Natural killer cell (primary cell): ENCODE measurements at regions not wholly inside any gene's neighbourhood (a gene's known extent, or its start where the extent isn't known, plus 50 kb on each side); places are given as distances from the start of the nearest gene placed in this dataset.

Source experiments
- ATAC-seq, 3 donors: fragments of 150-1000 bp in 2 of 3; fragments of 200-7000 bp in 1 of 3; cut with Tn5 transposase; 1 replicate in 1 of 3; 2 replicates in 2 of 3; pipeline ENCODE4 v1.10.0; 2021; ENCODE audit warnings: mild to moderate bottlenecking in 2 of 3, moderate library complexity in 2 of 3
- DNase-seq, 2 donors: peaks; one replicate each; pipeline versions ENCODE4 v3.0.0 to v3.0.0-alpha.2; 2013 to 2021; ENCODE audit warnings: mixed read lengths in 1 of 2
- H3K27ac ChIP-seq: one replicate; pipeline ENCODE4 v1.5.1; 2013; ENCODE audit warnings: mild to moderate bottlenecking, low read length
- H3K27me3 ChIP-seq: one replicate; pipeline ENCODE4 v1.6.1; 2013; ENCODE audit warnings: low read length; ENCODE audit not compliant: control insufficient read depth, insufficient read depth
- H3K36me3 ChIP-seq: one replicate; pipeline ENCODE4 v1.6.1; 2013; ENCODE audit warnings: low read length; ENCODE audit not compliant: control insufficient read depth, insufficient read depth
- H3K4me1 ChIP-seq: one replicate; pipeline ENCODE4 v1.6.1; 2013; ENCODE audit warnings: low read length; ENCODE audit not compliant: control insufficient read depth, insufficient read depth
- H3K4me3 ChIP-seq: one replicate; pipeline ENCODE4 v1.5.1; 2013; ENCODE audit warnings: low read length
- H3K9me3 ChIP-seq: one replicate; pipeline ENCODE4 v1.6.1; 2013; ENCODE audit warnings: low read length; ENCODE audit not compliant: control insufficient read depth, insufficient read depth
- H3K27ac Mint-ChIP-seq, 2 donors: one replicate each; pipeline ENCODE4 v1.8.0; 2022; ENCODE audit warnings: mild to moderate bottlenecking in 2 of 2, mixed read lengths in 2 of 2, moderate library complexity in 1 of 2
- H3K27me3 Mint-ChIP-seq, 2 donors: one replicate each; pipeline ENCODE4 v1.8.0; 2022; ENCODE audit warnings: low read depth in 2 of 2, mixed read lengths in 2 of 2
- H3K36me3 Mint-ChIP-seq: one replicate; pipeline ENCODE4 v1.8.0; 2022; ENCODE audit warnings: mixed read lengths
- H3K4me1 Mint-ChIP-seq, 2 donors: one replicate each; pipeline ENCODE4 v1.8.0; 2022; ENCODE audit warnings: mixed read lengths in 2 of 2
- H3K4me3 Mint-ChIP-seq: one replicate; pipeline ENCODE4 v1.8.0; 2022; ENCODE audit warnings: mild to moderate bottlenecking, moderate library complexity, mixed read lengths
- H3K9me3 Mint-ChIP-seq, 2 donors: one replicate each; pipeline ENCODE4 v1.8.0; 2022; ENCODE audit warnings: mixed read lengths in 2 of 2
- CTCF ChIP-seq: fragments of 200-600 bp; IDR thresholded peaks from one replicate; pipeline ENCODE4 v1.8.0; 2022; ENCODE audit warnings: antibody characterized with exemption
- WGBS: methylation state at CpG from one replicate; pipeline ENCODE4 v1.1.7; 2013; ENCODE audit warnings: missing lambda C conversion rate; ENCODE audit not compliant: insufficient coverage; 5-methylcytosine and 5-hydroxymethylcytosine counted together
- intact Hi-C: fragments of 100-400 bp; cut with micrococcal nuclease; formaldehyde crosslinking; loops from one replicate; pipeline ENCODE4 v1.14.2; 2022

GRCh38 chr22:22050141-22050775, 67.7 kb upstream of the TOP3B start:
- Histone ChIP-seq H3K4me3 (no peak overlapping the region), H3K27ac (no peak overlapping the region), H3K27me3 (no peaks in the 10 kb centered on the region), H3K4me1 (no peaks in the 10 kb centered on the region), H3K9me3 (no peaks in the 10 kb centered on the region), H3K36me3 (no peaks in the 10 kb centered on the region)
- no peaks in the 10 kb centered on the region for H3K4me1 Mint-ChIP-seq
- intact Hi-C loops: no loop called here
- no peak overlapping the region for H3K27ac Mint-ChIP-seq
- H3K9me3 Mint-ChIP-seq: no peaks in the 10 kb centered on the region
- no peak for TF ChIP-seq CTCF
- H3K27me3 Mint-ChIP-seq: peaks cover 24 to 43% of the 10 kb centered on the region in 2 donors
- no peak for DNase-seq
- H3K36me3 Mint-ChIP-seq: no peaks in the 10 kb centered on the region
- no peak overlapping the region for H3K4me3 Mint-ChIP-seq
- ATAC-seq: no peak

- Histone ChIP-seq H3K9me3 (no peaks in the 10 kb centered on the region), H3K36me3 (no peaks in the 10 kb centered on the region), H3K27ac (no peak overlapping the region), H3K4me1 (no peaks in the 10 kb centered on the region), H3K27me3 (no peaks in the 10 kb centered on the region), H3K4me3 (no peak overlapping the region)
- intact Hi-C loops: no loop called here
- no peak for TF ChIP-seq CTCF
- Mint-ChIP-seq H3K27me3 (peaks cover 21 to 37% of the 10 kb centered on the region in 2 donors), H3K9me3 (no peaks in the 10 kb centered on the region), H3K4me3 (no peak overlapping the region), H3K36me3 (no peaks in the 10 kb centered on the region), H3K27ac (no peak overlapping the region), H3K4me1 (no peaks in the 10 kb centered on the region)
- WGBS: no CpG with 5 or more reads among the region's 1 CpG
- ATAC-seq: no peak
- DNase-seq: no peak
These were observed 67.1 kb upstream of the TOP3B start for GRCh38 chr22:22049684-22050083.

GRCh38 chr22:22048981-22049531, 66.5 kb upstream of the TOP3B start:
- no peak for DNase-seq
- no peak for TF ChIP-seq CTCF
- Mint-ChIP-seq H3K4me3 (no peak overlapping the region), H3K9me3 (no peaks in the 10 kb centered on the region), H3K27ac (no peak overlapping the region), H3K4me1 (no peaks in the 10 kb centered on the region), H3K36me3 (no peaks in the 10 kb centered on the region), H3K27me3 (peaks cover 18 to 31% of the 10 kb centered on the region in 2 donors)
- no peak for ATAC-seq
- 59% methylated on average over 2 of the region's 2 CpGs for WGBS
- Histone ChIP-seq H3K27me3 (no peaks in the 10 kb centered on the region), H3K36me3 (no peaks in the 10 kb centered on the region), H3K27ac (no peak overlapping the region), H3K4me1 (no peaks in the 10 kb centered on the region), H3K9me3 (no peaks in the 10 kb centered on the region), H3K4me3 (no peak overlapping the region)
- intact Hi-C loops: no loop called here
